Esophagus muscularis mucosa (tissue), 4 donors: ENCODE measurements at regions not wholly inside any gene's neighbourhood (a gene's known extent, or its start where the extent isn't known, plus 50 kb on each side); places are given as distances from the start of the nearest gene placed in this dataset.

Source experiments
- CTCF ChIP-seq, 3 experiments: fragments of 200-600 bp in 2 of 3; fragments of 450-650 bp in 1 of 3; sonication (generic) in 2 of 3; IDR thresholded peaks; one replicate each; pipeline ENCODE4 v1.5.1; 2017 to 2019; ENCODE audit warnings: antibody characterized with exemption in 3 of 3, mild to moderate bottlenecking in 2 of 3, moderate library complexity in 1 of 3
- EP300 ChIP-seq: sonication (generic); formaldehyde crosslinking; IDR thresholded peaks from one replicate; pipeline ENCODE4 v1.6.1; 2017; ENCODE audit warnings: antibody characterized with exemption
- POLR2A ChIP-seq: fragments of 450-650 bp; IDR thresholded peaks from one replicate; pipeline ENCODE4 v1.6.1; 2017; ENCODE audit warnings: antibody characterized with exemption, moderate library complexity, mild to moderate bottlenecking, low read depth

DNA sequence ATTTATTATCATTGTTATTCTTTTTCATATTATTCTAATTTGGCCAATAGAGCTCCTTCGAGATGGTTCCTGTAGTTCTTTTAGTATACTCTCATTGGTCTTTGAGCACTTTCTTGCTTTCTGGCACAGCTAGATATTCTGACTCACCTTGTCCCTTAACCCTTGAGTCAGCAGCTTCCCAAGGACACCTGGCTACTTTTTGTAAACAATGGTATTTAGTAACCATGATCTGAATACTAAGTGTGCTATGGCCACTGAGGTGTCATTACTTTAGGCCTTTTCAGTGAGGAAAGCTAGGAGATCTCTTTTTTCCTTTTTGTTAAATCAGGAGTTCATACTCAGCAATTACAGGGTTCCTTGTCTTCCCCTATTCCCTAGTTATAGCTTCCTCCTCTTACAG lies 126.5 kb upstream of the CITED2 start:
- TF ChIP-seq CTCF (IDR thresholded peaks at IDR 0.05) (no peak), POLR2A (no peak), EP300 (no peak)
